SK-N-MC (cell line): ENCODE measurements at regions not wholly inside any gene's neighbourhood (a gene's known extent, or its start where the extent isn't known, plus 50 kb on each side); places are given as distances from the start of the nearest gene placed in this dataset.

Experiments
- EZH2 ChIP-seq: fragments of 200-600 bp; sonication (generic); IDR thresholded peaks from one replicate; pipeline ENCODE4 v1.6.1; 2017; ENCODE audit warnings: antibody characterized with exemption
- FOXP2 ChIP-seq: optimal IDR thresholded peaks from 2 replicates; pipeline ENCODE3; 2011; ENCODE audit warnings: mild to moderate bottlenecking, moderate library complexity; ENCODE audit not compliant: insufficient read depth; ENCODE audit errors: extremely low read length, control extremely low read depth
- POLR2AphosphoS5 ChIP-seq: IDR thresholded peaks from 2 replicates; pipeline ENCODE4 v1.6.1; 2012; ENCODE audit warnings: mild to moderate bottlenecking, low read depth, low read length, borderline replicate concordance

DNA sequence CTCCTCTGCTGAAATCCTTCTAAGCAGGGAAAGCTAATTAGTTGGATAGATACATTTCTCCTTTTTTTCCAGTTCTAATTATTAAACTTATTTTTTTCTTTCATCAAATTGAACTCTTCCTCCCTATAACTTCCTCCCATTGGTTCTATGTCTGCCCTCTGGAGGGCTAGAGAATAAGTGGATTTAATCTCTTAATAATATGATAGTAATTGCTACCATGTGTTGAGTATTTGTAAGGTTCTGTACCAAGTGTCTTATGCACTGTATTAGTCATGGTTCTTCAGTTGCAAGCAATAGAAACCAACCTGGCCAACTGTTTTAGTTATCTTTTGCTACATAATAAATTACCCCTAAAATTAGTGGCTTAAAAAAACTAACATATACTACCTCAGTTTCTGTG, 190.5 kb upstream of the PLXNC1 start:
- TF ChIP-seq POLR2AphosphoS5: no peak
- no peak for TF ChIP-seq EZH2
- TF ChIP-seq FOXP2: no peak
